Thyroid gland (tissue), 4 donors: ENCODE measurements at regions not wholly inside any gene's neighbourhood (a gene's known extent, or its start where the extent isn't known, plus 50 kb on each side); places are given as distances from the start of the nearest gene placed in this dataset.

ENCODE experiments used
- DNase-seq, 2 donors: peaks; one replicate each; pipeline ENCODE4 v3.0.0-alpha.2; 2019
- H3K27ac ChIP-seq, 3 donors: fragments of 200-600 bp; sonication (generic); 1 replicate in 2 of 3; 2 replicates in 1 of 3; pipeline ENCODE4 v1.5.1; 2016 to 2019; ENCODE audit warnings: mild to moderate bottlenecking in 1 of 3, moderate library complexity in 1 of 3
- H3K27me3 ChIP-seq: fragments of 200-600 bp; sonication (generic); one replicate; pipeline ENCODE4 v1.5.1; 2019
- H3K36me3 ChIP-seq, 2 donors: fragments of 200-600 bp; sonication (generic); one replicate each; pipeline ENCODE4 v1.5.1; 2016 to 2019
- H3K4me1 ChIP-seq, 2 donors: fragments of 200-600 bp; sonication (generic); one replicate each; pipeline ENCODE4 v1.5.1; 2017 to 2019
- H3K4me3 ChIP-seq, 3 donors: fragments of 200-600 bp; sonication (generic); replicated peaks in 1 of 3; 1 replicate in 2 of 3; 2 replicates in 1 of 3; pipeline ENCODE4 v1.5.1; 2016; ENCODE audit warnings: mild to moderate bottlenecking in 1 of 3
- H3K9me3 ChIP-seq: fragments of 200-600 bp; sonication (generic); one replicate; pipeline ENCODE4 v1.5.1; 2017
- POLR2A ChIP-seq, 2 donors: fragments of 450-650 bp; IDR thresholded peaks; one replicate each; pipeline ENCODE4 v1.6.1; 2017; ENCODE audit warnings: antibody characterized with exemption in 2 of 2, mild to moderate bottlenecking in 2 of 2, moderate library complexity in 1 of 2
- WGBS, 2 donors: methylation state at CpG; one replicate each; pipeline ENCODE4 v1.1.5; 2017; 5-methylcytosine and 5-hydroxymethylcytosine counted together
- intact Hi-C: fragments of 100-400 bp; cut with DNase I; formaldehyde crosslinking; loops from one replicate; pipeline ENCODE4 v1.15.1; 2023
- TF ChIP-seq, protein P1 (sequence below), 6 experiments: fragments of 200-600 bp in 3 of 6; fragments of 450-650 bp in 3 of 6; sonication (generic) in 3 of 6; IDR thresholded peaks; one replicate each; pipeline ENCODE4 v1.5.1; 2016 to 2019; ENCODE audit warnings: antibody characterized with exemption in 6 of 6, mild to moderate bottlenecking in 2 of 6, inconsistent platforms in 1 of 6, moderate library complexity in 1 of 6

DNA sequence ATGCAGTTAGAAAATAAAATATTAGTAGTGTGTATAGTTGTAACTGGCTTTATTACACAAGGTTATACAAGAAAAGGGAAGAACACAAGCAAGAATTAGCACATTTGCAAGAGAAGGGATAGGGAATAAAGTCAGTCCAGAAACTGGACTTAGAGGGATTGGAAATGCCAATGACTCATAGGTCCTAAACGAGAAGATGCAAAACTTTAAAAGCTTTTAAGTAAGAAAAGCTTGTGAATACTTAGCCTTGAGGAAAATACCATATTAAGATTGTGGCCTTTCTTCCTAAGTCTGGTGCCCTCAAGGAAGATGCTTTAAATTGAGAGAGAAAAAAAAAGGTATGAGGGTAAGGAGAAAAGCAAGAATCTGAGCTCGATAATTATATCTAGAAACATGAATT is 102.3 kb upstream of the MCHR2 start:
- Histone ChIP-seq H3K4me3 (no peak overlapping the region), H3K9me3 (no peaks in the 10 kb centered on the region), H3K27ac (no peak overlapping the region), H3K27me3 (no peaks in the 10 kb centered on the region), H3K36me3 (no peaks in the 10 kb centered on the region), H3K4me1 (no peaks in the 10 kb centered on the region)
- no peak for TF ChIP-seq POLR2A (IDR thresholded peaks at IDR 0.05)
- TF ChIP-seq, protein P1, sequence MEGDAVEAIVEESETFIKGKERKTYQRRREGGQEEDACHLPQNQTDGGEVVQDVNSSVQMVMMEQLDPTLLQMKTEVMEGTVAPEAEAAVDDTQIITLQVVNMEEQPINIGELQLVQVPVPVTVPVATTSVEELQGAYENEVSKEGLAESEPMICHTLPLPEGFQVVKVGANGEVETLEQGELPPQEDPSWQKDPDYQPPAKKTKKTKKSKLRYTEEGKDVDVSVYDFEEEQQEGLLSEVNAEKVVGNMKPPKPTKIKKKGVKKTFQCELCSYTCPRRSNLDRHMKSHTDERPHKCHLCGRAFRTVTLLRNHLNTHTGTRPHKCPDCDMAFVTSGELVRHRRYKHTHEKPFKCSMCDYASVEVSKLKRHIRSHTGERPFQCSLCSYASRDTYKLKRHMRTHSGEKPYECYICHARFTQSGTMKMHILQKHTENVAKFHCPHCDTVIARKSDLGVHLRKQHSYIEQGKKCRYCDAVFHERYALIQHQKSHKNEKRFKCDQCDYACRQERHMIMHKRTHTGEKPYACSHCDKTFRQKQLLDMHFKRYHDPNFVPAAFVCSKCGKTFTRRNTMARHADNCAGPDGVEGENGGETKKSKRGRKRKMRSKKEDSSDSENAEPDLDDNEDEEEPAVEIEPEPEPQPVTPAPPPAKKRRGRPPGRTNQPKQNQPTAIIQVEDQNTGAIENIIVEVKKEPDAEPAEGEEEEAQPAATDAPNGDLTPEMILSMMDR (IDR thresholded peaks at IDR 0.05): no peak
- DNase-seq: no peak
- 68 to 77% methylated on average over 2 of the region's 2 CpGs for WGBS, 2 donors
- intact Hi-C loops: no loop called here

DNA sequence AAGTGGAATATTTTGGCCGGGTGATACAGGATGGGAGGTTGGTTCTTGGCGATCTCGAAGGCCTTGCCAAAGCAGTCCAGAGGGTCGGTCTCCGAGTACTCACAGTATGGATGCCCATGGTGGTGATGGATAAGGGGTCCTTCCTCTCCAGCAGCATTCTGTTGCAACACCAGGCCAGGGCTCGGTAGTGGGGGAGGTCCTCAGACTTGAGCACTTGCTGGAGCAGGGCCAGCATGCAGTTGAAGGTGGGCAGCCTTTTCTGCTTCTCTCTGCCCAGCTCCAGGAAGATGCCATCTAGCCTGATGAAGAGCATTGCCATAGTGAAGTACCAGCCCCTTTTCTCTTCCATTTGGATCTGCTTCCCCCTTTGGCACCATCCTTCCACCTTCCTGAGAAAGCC is 99.4 kb upstream of the MCHR2 start:
- intact Hi-C loops: no loop called here
- no peaks in the 10 kb centered on the region for H3K4me1 ChIP-seq
- 88% methylated on average over 6 of the region's 6 CpGs for WGBS, 2 donors

DNA sequence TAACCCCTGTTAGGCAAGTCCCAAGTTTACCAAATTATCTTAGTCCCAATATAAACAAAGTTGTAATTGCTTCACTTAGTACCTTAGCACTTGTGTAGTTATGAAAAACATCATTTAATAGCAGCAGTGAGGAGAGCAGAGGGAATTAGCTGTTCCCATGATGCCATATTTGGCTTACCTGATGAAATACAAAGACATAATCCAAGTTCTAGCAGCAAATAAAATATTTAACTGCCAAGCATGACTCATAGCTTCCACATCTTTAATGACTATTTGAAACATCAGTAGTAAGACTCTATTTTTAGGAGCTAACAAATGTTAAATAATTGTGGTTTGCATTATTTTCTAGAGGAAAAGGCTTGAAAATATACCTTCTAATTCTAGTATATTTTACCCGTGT is 94.0 kb upstream of the MCHR2 start:
- Histone ChIP-seq H3K36me3 (no peaks in the 10 kb centered on the region), H3K27ac (no peak overlapping the region), H3K4me3 (no peak overlapping the region), H3K4me1 (no peaks in the 10 kb centered on the region), H3K9me3 (no peaks in the 10 kb centered on the region), H3K27me3 (no peaks in the 10 kb centered on the region)
- no peak for TF ChIP-seq POLR2A (IDR thresholded peaks at IDR 0.05)
- TF ChIP-seq, protein P1 (IDR thresholded peaks at IDR 0.05): no peak
- DNase-seq: no peak
- intact Hi-C loops: no loop called here
- 72 to 91% methylated on average over 1 of the region's 1 CpG for WGBS, 2 donors

More for the DNA sequence above, 99.4 kb upstream of the MCHR2 start:
- Histone ChIP-seq H3K36me3 (no peaks in the 10 kb centered on the region), H3K9me3 (no peaks in the 10 kb centered on the region), H3K27ac (no peak overlapping the region), H3K27me3 (no peaks in the 10 kb centered on the region), H3K4me3 (no peak overlapping the region)
- no peak for DNase-seq
- TF ChIP-seq, protein P1 (IDR thresholded peaks at IDR 0.05): no peak
- no peak for TF ChIP-seq POLR2A (IDR thresholded peaks at IDR 0.05)

DNA sequence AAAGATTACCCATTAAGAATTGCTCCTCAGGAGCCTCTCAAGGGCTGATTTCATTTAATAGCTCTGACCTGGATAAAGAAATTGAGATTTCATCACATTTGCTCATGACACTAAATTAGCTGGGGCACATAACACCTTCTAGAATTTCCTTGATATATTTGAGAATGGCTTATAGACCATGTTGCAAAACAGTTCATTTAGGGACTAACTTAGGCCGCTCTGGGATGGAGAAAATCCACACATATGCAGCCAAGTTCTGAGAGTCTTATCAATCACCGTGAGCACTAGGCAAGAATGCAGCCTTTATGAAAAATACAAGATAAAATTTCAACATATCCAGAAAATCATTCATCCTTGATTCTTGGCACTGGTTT is 91.0 kb upstream of the MCHR2 start:
- Histone ChIP-seq H3K9me3 (no peaks in the 10 kb centered on the region), H3K27me3 (no peaks in the 10 kb centered on the region), H3K36me3 (no peaks in the 10 kb centered on the region), H3K27ac (no peak overlapping the region), H3K4me1 (no peaks in the 10 kb centered on the region), H3K4me3 (no peak overlapping the region)
- WGBS, 2 donors: 74 to 84% methylated on average over 2 of the region's 2 CpGs
- TF ChIP-seq, protein P1 (IDR thresholded peaks at IDR 0.05): no peak
- TF ChIP-seq POLR2A (IDR thresholded peaks at IDR 0.05): no peak
- DNase-seq: no peak
- intact Hi-C loops: no loop called here

DNA sequence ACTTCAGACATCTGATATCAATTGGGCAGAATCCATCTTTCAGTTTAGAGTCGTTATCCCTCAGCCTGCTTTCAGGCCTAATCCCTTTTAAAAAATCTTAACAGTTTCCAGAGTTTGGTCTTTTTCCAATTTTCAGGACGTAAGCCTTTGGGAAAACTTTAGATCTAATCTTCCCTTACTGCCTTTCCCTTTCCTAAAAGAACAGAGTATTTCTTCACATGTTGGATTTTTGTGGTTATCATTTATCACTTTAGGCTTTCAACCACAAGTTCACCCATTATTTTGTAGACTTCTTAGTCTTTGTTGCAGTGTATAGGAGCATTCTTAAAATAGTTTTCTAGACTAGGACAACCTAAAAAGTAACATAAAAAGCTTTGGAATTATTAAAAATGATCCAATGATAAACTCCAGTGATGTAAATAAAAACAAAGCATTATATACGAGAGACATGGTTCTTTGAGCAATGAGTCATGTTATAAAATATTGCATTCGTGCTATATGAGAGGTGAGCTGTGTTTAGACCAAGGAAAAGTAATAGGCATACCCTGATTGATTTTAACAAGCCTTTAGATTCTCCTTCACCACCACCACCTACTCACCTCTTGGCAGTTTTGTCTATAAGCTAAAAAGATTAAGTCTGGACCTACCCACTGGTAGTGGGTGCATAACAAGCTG is 90.4 kb upstream of the MCHR2 start:
- no peaks in the 10 kb centered on the region for H3K36me3 ChIP-seq
- H3K4me3 ChIP-seq: no peak overlapping the region
- H3K9me3 ChIP-seq: no peaks in the 10 kb centered on the region
- H3K27ac ChIP-seq: no peak overlapping the region
- 46 to 72% methylated on average over 4 of the region's 4 CpGs for WGBS, 2 donors
- TF ChIP-seq, protein P1 (IDR thresholded peaks at IDR 0.05): no peak
- no peak for TF ChIP-seq POLR2A (IDR thresholded peaks at IDR 0.05)
- no peak for DNase-seq
- H3K4me1 ChIP-seq: no peaks in the 10 kb centered on the region
- intact Hi-C loops: no loop called here
- no peaks in the 10 kb centered on the region for H3K27me3 ChIP-seq
